DND-41 (cell line): ENCODE measurements at regions not wholly inside any gene's neighbourhood (a gene's known extent, or its start where the extent isn't known, plus 50 kb on each side); places are given as distances from the start of the nearest gene placed in this dataset.

Source experiments
- ATAC-seq: fragments of 200-7000 bp; cut with Tn5 transposase; 3 replicates; pipeline ENCODE4 v1.9.1; 2021; ENCODE audit warnings: low read depth; ENCODE audit not compliant: insufficient read depth
- DNase-seq: peaks from one replicate; pipeline ENCODE4 v3.0.0-alpha.2; 2020
- H2AFZ ChIP-seq: 2 replicates; pipeline ENCODE4 v1.6.0; 2012; ENCODE audit warnings: low read depth, low read length
- H3K27ac ChIP-seq: 2 replicates; pipeline ENCODE4 v1.5.1; 2012; ENCODE audit warnings: low read length, inconsistent platforms
- H3K27me3 ChIP-seq: fragments of 200-600 bp; sonication (generic); 2 replicates; pipeline ENCODE4 v1.6.0; 2012; ENCODE audit warnings: low read length, mild to moderate bottlenecking, inconsistent platforms; ENCODE audit not compliant: insufficient read depth, poor library complexity
- H3K36me3 ChIP-seq: 2 replicates; pipeline ENCODE4 v1.5.1; 2012; ENCODE audit warnings: low read length, inconsistent platforms; ENCODE audit not compliant: insufficient read depth
- H3K4me1 ChIP-seq: 2 replicates; pipeline ENCODE4 v1.5.1; 2012; ENCODE audit warnings: mild to moderate bottlenecking, low read length; ENCODE audit not compliant: insufficient read depth
- H3K4me2 ChIP-seq: 2 replicates; pipeline ENCODE4 v1.6.0; 2012; ENCODE audit warnings: mild to moderate bottlenecking, moderate library complexity, low read length, inconsistent platforms; ENCODE audit not compliant: insufficient read depth
- H3K4me3 ChIP-seq, 2 experiments: fragments of 200-600 bp in 1 of 2; shearing (Covaris generic) in 1 of 2; 2 replicates each; pipeline ENCODE4 v1.5.1; 2012 to 2016; ENCODE audit warnings: inconsistent platforms in 2 of 2, low read length in 2 of 2, mild to moderate bottlenecking in 2 of 2, low read depth in 1 of 2, moderate library complexity in 1 of 2
- H3K79me2 ChIP-seq: 2 replicates; pipeline ENCODE4 v1.6.0; 2012; ENCODE audit warnings: low read length, inconsistent platforms; ENCODE audit not compliant: insufficient read depth
- H3K9ac ChIP-seq: 2 replicates; pipeline ENCODE4 v1.6.0; 2012; ENCODE audit warnings: low read depth, mild to moderate bottlenecking, inconsistent platforms, low read length, moderate library complexity
- H3K9me3 ChIP-seq: 2 replicates; pipeline ENCODE4 v1.5.1; 2012; ENCODE audit warnings: low read length, moderate library complexity, mild to moderate bottlenecking, inconsistent platforms; ENCODE audit not compliant: insufficient read depth, severe bottlenecking
- H4K20me1 ChIP-seq: 2 replicates; pipeline ENCODE4 v1.6.0; 2012; ENCODE audit warnings: low read length; ENCODE audit not compliant: insufficient read depth
- CTCF ChIP-seq: IDR thresholded peaks from 2 replicates; pipeline ENCODE4 v1.5.1; 2012; ENCODE audit warnings: borderline replicate concordance, low read length, moderate library complexity, mild to moderate bottlenecking; ENCODE audit not compliant: poor library complexity, severe bottlenecking; ENCODE audit errors: extremely low read depth
- EZH2 ChIP-seq: IDR thresholded peaks from 3 replicates; pipeline ENCODE4 v1.6.1; 2012; ENCODE audit warnings: borderline replicate concordance, low read depth, mild to moderate bottlenecking, moderate library complexity, low read length, inconsistent platforms; ENCODE audit not compliant: severe bottlenecking

- no peak for TF ChIP-seq EZH2
- no peak for TF ChIP-seq CTCF
- Histone ChIP-seq H3K4me1 (no peaks in the 10 kb centered on the region), H3K4me2 (no peak overlapping the region), H3K4me3 (no peak overlapping the region), H3K36me3 (no peaks in the 10 kb centered on the region), H3K9me3 (no peaks in the 10 kb centered on the region), H2AFZ (no peak overlapping the region), H3K79me2 (no peaks in the 10 kb centered on the region), H4K20me1 (no peaks in the 10 kb centered on the region), H3K9ac (no peak overlapping the region), H3K27me3 (no peaks in the 10 kb centered on the region), H3K27ac (no peak overlapping the region)
- no peak for DNase-seq
- ATAC-seq, result no peak
Observed at GRCh38 chr3:86648087-86648486, 342.9 kb downstream of the VGLL3 start.

GRCh38 chr3:86645756-86646155, 345.2 kb downstream of the VGLL3 start:
- no peak overlapping the region for H3K4me3 ChIP-seq
- DNase-seq (no peak), ATAC-seq (no peak)
- no peaks in the 10 kb centered on the region for H3K79me2 ChIP-seq
- H3K27ac ChIP-seq, result no peak overlapping the region
- H3K9ac ChIP-seq, result no peak overlapping the region
- H3K4me1 ChIP-seq, result no peaks in the 10 kb centered on the region
- H3K4me2 ChIP-seq, result no peak overlapping the region
- no peaks in the 10 kb centered on the region for H4K20me1 ChIP-seq
- no peaks in the 10 kb centered on the region for H3K36me3 ChIP-seq
- H3K27me3 ChIP-seq, result no peaks in the 10 kb centered on the region
- H2AFZ ChIP-seq, result no peak overlapping the region
- no peaks in the 10 kb centered on the region for H3K9me3 ChIP-seq
- no peak for TF ChIP-seq CTCF
- TF ChIP-seq EZH2, result no peak

- H3K4me2 ChIP-seq, result no peak overlapping the region
- H3K27me3 ChIP-seq, result no peaks in the 10 kb centered on the region
- no peak for TF ChIP-seq CTCF
- no peak for TF ChIP-seq EZH2
- H2AFZ ChIP-seq, result no peak overlapping the region
- ATAC-seq (no peak), DNase-seq (no peak)
- no peaks in the 10 kb centered on the region for H3K36me3 ChIP-seq
- no peaks in the 10 kb centered on the region for H3K4me1 ChIP-seq
- no peak overlapping the region for H3K9ac ChIP-seq
- H3K79me2 ChIP-seq, result no peaks in the 10 kb centered on the region
- H3K27ac ChIP-seq, result no peak overlapping the region
- no peak overlapping the region for H3K4me3 ChIP-seq
- no peaks in the 10 kb centered on the region for H4K20me1 ChIP-seq
- H3K9me3 ChIP-seq, result no peaks in the 10 kb centered on the region
Observed at GRCh38 chr3:86634361-86634760, 356.6 kb downstream of the VGLL3 start.

GRCh38 chr3:86629511-86629910, 361.4 kb downstream of the VGLL3 start:
- Histone ChIP-seq H3K4me3 (no peak overlapping the region), H3K9ac (no peak overlapping the region), H4K20me1 (no peaks in the 10 kb centered on the region), H3K79me2 (no peaks in the 10 kb centered on the region), H3K27ac (no peak overlapping the region), H3K36me3 (no peaks in the 10 kb centered on the region), H3K4me1 (no peaks in the 10 kb centered on the region), H2AFZ (no peak overlapping the region), H3K27me3 (no peaks in the 10 kb centered on the region), H3K9me3 (no peaks in the 10 kb centered on the region), H3K4me2 (no peak overlapping the region)
- no peak for ATAC-seq
- TF ChIP-seq EZH2, result no peak
- TF ChIP-seq CTCF, result no peak
- DNase-seq, result no peak
